ENCODE measurements at regions not wholly inside any gene's neighbourhood (a gene's known extent, or its start where the extent isn't known, plus 50 kb on each side); places are given as distances from the start of the nearest gene placed in this dataset.

DNA sequence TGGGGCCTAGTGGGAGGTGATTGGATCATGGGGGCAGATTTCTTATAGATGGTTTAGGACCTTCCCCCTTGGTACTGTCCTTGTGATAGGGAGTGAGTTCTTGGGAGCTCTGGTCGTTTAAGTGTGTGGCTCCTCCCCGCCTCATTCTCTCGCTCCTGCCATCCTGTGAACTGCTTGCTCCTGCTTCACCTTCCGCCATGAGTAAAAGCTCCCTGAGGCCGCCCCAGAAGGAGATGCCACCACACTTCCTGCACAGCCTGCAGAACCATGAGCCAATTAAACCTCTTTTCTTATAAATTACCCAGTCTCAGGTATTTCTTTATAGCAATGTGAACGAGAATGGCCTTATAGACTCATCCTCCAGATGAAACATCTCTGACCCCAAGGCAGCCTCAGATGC is 101.5 kb downstream of the KCNF1 start:
- intact Hi-C loops (cut with micrococcal nuclease): no loop called here

DNA sequence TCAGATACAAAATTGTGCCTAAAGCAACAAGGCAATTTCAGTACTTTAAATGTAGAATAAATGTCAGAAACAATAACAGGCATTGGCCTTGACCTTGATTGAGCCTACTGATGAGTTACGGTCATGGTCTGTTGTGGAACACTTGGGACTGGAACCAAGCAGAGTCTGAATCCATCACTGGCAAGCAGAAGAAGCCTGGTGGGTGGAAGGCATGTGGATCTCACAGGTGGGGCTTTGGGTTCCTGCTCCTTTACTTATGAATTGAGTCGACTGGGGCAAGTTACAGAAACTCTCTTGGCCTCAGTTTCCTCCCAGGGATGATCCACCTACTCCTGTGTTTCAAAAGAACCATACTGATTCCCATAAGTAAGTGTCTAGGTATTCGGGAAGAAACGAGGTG is 102.3 kb downstream of the KCNF1 start:
- intact Hi-C loops (cut with micrococcal nuclease): no loop called here

GRCh38 chr2:11016735-11017388 is 105.1 kb downstream of the KCNF1 start:
- intact Hi-C loops (cut with micrococcal nuclease): no loop called here

GRCh38 chr2:11017921-11018320 is 106.2 kb downstream of the KCNF1 start:
- intact Hi-C loops (cut with micrococcal nuclease): no loop called here

DNA sequence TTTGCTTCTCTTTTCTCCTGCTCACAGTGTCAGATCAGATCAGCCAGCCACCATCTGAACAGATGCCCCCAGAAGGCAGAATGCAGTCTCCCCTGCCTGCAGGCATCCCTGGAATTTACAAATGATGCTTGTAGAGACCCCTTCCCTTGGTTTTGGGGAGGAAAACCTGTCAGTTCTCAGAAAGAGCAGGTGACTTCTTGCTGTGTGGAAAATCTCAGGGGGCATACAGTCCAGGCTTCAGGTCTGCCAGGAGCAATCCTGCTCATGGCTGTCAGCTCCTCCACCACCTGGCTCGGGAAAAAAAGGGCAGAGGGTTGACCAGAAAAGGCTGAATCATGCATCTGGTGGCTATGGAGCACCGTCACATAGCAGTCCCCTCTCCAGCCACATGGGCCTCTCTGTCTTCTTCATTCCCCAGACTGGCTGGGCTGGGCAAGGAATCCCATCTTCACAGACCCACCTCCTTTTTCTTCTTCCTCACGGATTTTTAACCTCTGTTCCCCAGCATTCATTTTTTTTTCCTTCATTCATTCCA is 107.0 kb downstream of the KCNF1 start:
- intact Hi-C loops (cut with micrococcal nuclease): no loop called here

- intact Hi-C loops (cut with micrococcal nuclease): no loop called here
Observed at GRCh38 chr2:11019614-11020013, 107.9 kb downstream of the KCNF1 start.

DNA sequence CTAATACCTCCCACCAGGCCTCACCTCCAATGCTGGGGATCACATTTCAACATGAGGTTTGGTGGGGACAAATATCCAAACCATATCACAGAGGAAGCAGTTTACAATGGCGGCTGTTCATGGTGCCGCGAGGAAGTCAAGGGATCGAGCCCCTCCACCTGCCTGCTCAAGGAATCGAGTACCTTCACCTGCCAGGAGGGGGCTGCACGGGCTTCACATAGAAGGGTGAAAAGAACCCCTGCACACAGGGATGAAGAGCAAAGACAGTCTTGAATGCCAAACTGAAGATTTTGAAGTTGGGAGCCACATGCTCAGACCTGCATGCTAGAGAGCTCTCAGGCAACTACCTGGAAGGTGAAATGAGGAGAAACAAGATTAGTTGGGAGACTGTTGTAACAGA is 110.3 kb downstream of the KCNF1 start:
- intact Hi-C loops (cut with micrococcal nuclease): no loop called here

DNA sequence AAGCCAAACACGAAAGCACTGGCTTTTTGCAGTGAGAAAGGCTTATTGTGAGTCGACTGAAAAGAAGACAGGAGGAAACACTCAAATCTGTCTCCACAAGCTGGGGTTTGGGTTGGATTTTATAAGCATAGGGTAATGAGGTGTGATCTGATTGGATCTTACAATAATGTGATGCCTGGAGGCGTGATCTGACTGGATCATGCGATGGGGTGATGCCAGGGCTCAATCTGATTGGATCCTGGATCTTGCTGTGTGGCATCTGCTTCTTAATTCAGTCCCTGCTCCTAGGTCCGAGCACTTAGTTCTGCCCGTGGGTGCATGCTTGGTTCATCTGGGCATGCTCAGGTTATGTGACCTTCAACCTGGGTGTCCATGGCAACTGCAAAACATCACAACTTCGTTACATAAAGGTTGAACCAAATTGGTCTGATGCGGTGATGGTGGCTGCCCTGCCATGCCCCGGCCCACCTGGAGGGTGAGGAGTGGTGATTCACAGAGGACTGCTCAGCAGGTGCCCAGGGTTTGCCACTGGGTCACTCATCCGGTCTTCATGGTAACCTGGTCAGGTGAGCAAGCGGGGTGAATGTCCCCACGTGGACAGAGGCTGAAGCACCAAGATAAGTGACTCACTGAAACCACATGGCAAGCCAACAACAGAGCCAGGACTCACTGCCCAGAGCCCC is 111.0 kb downstream of the KCNF1 start:
- intact Hi-C loops (cut with micrococcal nuclease): no loop called here

DNA sequence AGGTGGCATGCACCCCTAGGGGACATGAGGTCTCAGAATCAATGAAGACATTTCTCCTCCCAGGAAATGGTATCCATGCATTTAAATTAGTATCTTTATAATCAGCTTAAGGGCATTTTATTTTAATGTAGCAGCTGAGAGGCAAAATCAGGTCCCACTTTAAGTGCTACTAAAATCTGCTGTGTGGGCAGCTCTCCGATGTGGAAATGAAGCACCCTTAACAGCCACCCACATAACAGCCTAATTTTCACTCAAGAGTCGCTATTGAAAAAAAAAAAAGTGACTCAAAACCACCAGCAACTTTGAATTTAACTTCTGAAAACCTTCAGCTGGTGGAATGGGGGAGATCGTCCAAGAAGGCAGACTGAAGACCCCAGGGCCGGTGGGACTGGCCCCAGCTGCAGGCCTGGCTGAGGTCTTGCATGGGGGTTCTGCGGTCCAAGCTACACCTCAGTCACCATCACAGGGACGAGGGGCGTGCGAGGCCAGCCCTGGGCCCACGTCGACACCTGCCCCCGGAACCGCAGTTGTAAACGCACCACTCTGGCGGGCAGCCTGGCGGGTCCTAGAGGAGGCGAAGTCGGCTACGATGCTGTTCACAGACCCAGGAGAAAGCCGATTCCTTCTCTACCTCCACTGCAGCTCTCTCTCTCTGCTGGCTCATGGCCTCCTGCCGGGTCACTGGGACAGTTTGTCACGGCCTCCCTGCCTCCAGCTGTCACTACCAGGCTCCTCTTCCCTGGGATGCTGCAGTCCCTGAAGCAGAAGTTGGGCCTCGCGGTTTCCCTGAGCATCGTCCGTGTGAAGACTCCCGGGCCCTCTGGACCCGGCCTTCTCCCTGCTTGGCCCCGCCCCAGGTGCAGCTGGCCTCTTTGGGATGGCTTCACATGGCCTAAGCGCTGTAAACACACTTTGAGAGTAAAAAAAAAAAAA is 111.9 kb downstream of the KCNF1 start:
- intact Hi-C loops (cut with micrococcal nuclease): no loop called here

GRCh38 chr2:11024259-11024645 is 112.5 kb downstream of the KCNF1 start:
- intact Hi-C loops (cut with micrococcal nuclease): no loop called here

GRCh38 chr2:11024687-11025086 is 113.0 kb downstream of the KCNF1 start:
- intact Hi-C loops (cut with micrococcal nuclease): no loop called here

DNA sequence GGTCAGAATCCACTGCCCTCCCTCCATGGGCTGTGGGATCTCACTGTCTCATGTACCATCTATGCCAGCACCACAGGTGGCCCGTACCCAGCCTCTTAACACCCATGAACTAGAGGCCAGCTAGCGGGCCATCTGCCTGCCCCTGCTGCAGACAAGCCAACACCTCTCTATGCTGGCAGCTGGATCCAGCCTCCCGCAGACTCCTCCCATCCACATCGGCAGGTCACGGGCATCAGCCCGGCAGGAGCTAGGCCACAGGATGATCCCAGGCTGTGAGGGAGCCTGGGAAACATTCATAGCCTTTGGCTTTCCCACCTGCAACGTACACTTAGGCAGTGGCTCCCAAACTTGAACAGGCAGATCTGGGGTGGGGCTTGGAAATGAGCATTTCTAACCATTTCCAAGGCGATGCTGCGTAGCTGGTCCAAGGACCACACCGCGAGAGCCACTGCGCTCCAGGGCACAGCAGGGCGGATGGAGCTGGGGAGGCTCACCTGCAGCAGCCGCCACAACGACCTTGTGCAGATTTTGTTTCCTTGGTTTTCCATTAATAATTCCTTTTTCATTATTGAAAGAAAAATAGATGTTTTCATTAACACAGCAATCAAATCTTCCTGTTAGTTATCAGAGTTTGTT is 114.7 kb downstream of the KCNF1 start:
- intact Hi-C loops (cut with micrococcal nuclease): no loop called here

DNA sequence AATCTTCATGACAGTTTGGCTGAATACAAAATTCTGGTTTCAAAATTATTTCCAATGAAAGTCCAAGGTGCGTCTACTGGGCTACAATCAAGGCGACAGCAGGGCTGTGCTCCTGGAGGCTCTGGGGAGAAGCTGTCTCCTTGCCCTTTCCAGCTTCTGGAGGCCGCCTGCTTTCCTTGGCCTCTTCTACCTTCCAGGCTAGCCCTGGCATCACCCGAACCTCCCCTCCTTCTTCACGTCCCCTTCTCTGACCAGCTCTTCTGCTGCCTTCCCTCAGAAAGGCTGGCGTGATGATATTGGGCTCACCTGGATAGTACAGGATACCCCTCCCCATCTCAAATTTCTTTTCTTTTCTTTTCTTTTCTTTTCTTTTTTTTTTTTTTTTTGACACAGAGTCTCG is 115.5 kb downstream of the KCNF1 start:
- intact Hi-C loops (cut with micrococcal nuclease): no loop called here

GRCh38 chr2:11028407-11028916 is 116.7 kb downstream of the KCNF1 start:
- intact Hi-C loops (cut with micrococcal nuclease): no loop called here

- intact Hi-C loops (cut with micrococcal nuclease): no loop called here
Observed at GRCh38 chr2:11029136-11029535, 117.4 kb downstream of the KCNF1 start.

DNA sequence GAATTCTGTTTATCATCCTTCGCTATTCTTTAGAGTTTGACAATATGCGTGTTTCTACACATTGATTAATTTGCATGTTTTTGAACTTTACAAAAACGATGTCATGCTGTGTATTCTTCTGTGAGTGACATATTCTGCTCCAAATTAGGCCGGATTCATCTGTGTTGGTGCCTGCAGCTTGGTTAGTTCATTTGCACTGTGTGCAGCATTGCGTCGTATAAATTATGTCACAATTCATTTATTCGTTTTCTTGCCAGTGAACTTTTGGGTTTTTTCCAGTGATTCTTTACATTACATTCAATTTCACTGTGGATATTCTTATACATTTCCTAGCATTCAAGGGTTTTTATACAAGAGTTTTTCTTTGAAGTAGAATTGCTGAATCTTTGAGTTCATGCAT is 118.3 kb downstream of the KCNF1 start:
- intact Hi-C loops (cut with micrococcal nuclease): no loop called here

DNA sequence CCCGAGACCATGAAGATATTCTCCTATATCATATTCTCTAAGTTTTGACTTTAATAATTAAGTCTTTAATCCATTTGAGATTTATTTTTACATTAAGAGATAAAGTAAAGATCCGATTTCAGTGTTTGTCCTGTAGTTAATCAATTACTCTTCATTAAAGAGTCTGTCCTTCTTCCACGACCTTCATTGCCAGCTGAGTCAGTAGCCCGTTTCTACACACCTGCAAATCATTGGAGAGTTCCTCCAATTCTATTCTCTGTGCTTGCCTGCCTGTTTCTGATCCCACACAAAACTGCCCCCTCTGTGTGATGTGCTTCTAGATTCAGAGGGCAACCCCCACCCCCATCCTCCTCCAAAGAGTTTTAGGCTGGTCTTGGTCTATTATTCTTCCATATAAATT is 119.2 kb downstream of the KCNF1 start:
- intact Hi-C loops (cut with micrococcal nuclease): no loop called here

- intact Hi-C loops (cut with micrococcal nuclease): no loop called here
Observed at GRCh38 chr2:11031876-11032275, 120.1 kb downstream of the KCNF1 start.

- intact Hi-C loops (cut with micrococcal nuclease): no loop called here
Observed at GRCh38 chr2:11032396-11032795, 120.7 kb downstream of the KCNF1 start.

DNA sequence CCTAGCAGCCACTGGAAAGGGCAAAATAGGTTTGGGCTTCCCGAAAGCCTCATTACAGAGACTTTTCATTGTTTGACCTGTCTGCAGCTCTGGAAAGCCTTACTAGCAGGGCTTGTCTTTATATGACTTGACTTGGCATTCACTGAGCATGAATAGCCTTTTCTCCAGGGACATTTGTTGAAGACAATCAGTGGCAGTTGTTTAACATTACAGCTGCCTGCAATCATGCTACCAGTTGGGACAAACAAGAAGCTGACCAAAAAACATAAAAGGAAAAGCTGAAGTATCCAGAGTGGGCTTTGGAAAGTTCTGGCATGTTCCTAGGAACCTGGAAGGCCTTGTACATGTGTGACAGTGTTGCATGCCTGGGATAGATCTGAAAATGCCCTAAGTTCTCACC is 121.4 kb downstream of the KCNF1 start:
- intact Hi-C loops (cut with micrococcal nuclease): no loop called here

DNA sequence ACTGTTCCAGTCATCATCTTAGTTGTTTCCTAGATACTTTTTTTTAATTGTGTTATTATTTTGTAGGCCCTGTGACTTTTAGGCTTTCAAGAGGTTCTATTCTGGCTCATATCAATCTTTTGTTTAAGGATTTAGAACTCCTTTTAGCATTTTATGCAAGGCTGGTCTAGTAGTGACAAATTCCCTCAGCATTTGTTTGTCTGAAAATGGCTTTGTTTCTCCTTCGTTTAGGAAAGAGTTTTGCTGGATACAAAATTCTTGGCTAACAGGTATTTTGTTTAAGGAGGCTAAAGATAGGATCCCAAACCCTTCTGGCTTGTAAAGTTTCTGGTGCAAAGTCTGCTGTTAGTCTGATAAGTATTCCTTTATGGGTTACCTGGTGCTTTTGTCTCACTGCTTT is 116.6 kb upstream of the SLC66A3 start:
- intact Hi-C loops (cut with micrococcal nuclease): no loop called here
